PC-9 (cell line): ENCODE measurements at regions not wholly inside any gene's neighbourhood (a gene's known extent, or its start where the extent isn't known, plus 50 kb on each side); places are given as distances from the start of the nearest gene placed in this dataset.

Source experiments
- CTCF ChIP-seq: fragments of 200-600 bp; sonication (generic); conservative IDR thresholded peaks from 2 replicates; pipeline ENCODE4 v1.6.1; 2017; ENCODE audit warnings: mixed run types, antibody characterized with exemption, mild to moderate bottlenecking, moderate library complexity
- EZH2 ChIP-seq: fragments of 200-600 bp; sonication (generic); IDR thresholded peaks from 2 replicates; pipeline ENCODE4 v1.8.0; 2017; ENCODE audit warnings: antibody characterized with exemption, low read depth

- no peak for TF ChIP-seq CTCF
- no peak for TF ChIP-seq EZH2
These were observed 333.1 kb upstream of the KLF3 start for GRCh38 chr4:38330936-38331335.
